Gastroesophageal sphincter (tissue), 4 donors: ENCODE measurements at regions not wholly inside any gene's neighbourhood (a gene's known extent, or its start where the extent isn't known, plus 50 kb on each side); places are given as distances from the start of the nearest gene placed in this dataset.

Experiments used
- ATAC-seq: fragments of 150-250 bp; one replicate; pipeline ENCODE4 v1.9.1; 2016; ENCODE audit warnings: mild to moderate bottlenecking, moderate library complexity
- H3K27ac ChIP-seq, 4 donors: fragments of 200-600 bp; sonication (generic) in 3 of 4; 1 replicate in 3 of 4; 2 replicates in 1 of 4; pipeline ENCODE4 v1.5.1; 2016 to 2019
- H3K27me3 ChIP-seq: fragments of 200-600 bp; sonication (generic); one replicate; pipeline ENCODE4 v1.5.1; 2019
- H3K36me3 ChIP-seq, 2 donors: fragments of 200-600 bp; sonication (generic); one replicate each; pipeline ENCODE4 v1.5.1; 2019; ENCODE audit warnings: control low read depth in 1 of 2
- H3K4me1 ChIP-seq, 3 donors: fragments of 200-600 bp; sonication (generic); 1 replicate in 2 of 3; 2 replicates in 1 of 3; pipeline ENCODE4 v1.5.1; 2016 to 2019; ENCODE audit warnings: control low read depth in 2 of 3
- H3K4me3 ChIP-seq, 2 donors: fragments of 200-600 bp; sonication (generic); one replicate each; pipeline ENCODE4 v1.5.1; 2019; ENCODE audit warnings: mild to moderate bottlenecking in 1 of 2, moderate library complexity in 1 of 2
- H3K9me3 ChIP-seq, 3 donors: fragments of 200-600 bp; sonication (generic); one replicate each; pipeline ENCODE4 v1.5.1; 2017 to 2019; ENCODE audit warnings: control low read depth in 2 of 3
- EP300 ChIP-seq: sonication (generic); formaldehyde crosslinking; IDR thresholded peaks from one replicate; pipeline ENCODE4 v1.6.1; 2017; ENCODE audit warnings: antibody characterized with exemption, mild to moderate bottlenecking
- POLR2A ChIP-seq, 2 donors: fragments of 450-650 bp; IDR thresholded peaks; one replicate each; pipeline ENCODE4 v1.6.1; 2017; ENCODE audit warnings: antibody characterized with exemption in 2 of 2, mild to moderate bottlenecking in 2 of 2, moderate library complexity in 1 of 2
- POLR2AphosphoS5 ChIP-seq: sonication (generic); formaldehyde crosslinking; IDR thresholded peaks from one replicate; pipeline ENCODE4 v1.6.1; 2017; ENCODE audit warnings: antibody characterized with exemption
- WGBS, 2 donors: methylation state at CpG; one replicate each; pipeline ENCODE4 v1.1.5; 2018; ENCODE audit warnings: low coverage in 1 of 2; 5-methylcytosine and 5-hydroxymethylcytosine counted together
- TF ChIP-seq, protein P1 (sequence below), 4 experiments: fragments of 200-600 bp in 2 of 4; fragments of 450-650 bp in 2 of 4; sonication (generic) in 1 of 4; IDR thresholded peaks; one replicate each; pipeline ENCODE4 v1.5.1; 2017 to 2019; ENCODE audit warnings: antibody characterized with exemption in 4 of 4, mild to moderate bottlenecking in 2 of 4, moderate library complexity in 2 of 4

DNA sequence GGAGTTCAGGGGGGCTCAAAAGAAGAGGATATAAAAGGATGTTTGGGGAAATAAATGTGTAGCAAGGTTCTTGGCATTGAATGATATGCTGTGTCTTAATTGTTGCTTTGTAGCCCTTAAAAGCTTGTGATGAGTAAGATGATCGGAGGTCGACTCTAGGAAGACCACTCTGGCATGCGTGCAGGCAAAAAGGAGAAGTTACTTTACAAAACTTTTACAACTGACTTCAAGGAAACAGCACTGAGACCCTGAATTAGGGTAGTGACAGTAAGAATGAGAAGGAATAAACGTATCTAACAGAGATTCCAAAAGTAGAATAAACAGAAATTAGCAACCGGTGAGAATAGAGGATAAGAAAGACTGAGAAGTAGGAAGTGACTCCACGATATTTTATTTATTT lies 228.7 kb upstream of the TANK start:
- no peaks in the 10 kb centered on the region for H3K36me3 ChIP-seq
- H3K4me1 ChIP-seq: peaks cover 0 to 19% (median 5%) of the 10 kb centered on the region in 3 donors
- TF ChIP-seq EP300 (no peak), POLR2AphosphoS5 (no peak)
- TF ChIP-seq, protein P1, sequence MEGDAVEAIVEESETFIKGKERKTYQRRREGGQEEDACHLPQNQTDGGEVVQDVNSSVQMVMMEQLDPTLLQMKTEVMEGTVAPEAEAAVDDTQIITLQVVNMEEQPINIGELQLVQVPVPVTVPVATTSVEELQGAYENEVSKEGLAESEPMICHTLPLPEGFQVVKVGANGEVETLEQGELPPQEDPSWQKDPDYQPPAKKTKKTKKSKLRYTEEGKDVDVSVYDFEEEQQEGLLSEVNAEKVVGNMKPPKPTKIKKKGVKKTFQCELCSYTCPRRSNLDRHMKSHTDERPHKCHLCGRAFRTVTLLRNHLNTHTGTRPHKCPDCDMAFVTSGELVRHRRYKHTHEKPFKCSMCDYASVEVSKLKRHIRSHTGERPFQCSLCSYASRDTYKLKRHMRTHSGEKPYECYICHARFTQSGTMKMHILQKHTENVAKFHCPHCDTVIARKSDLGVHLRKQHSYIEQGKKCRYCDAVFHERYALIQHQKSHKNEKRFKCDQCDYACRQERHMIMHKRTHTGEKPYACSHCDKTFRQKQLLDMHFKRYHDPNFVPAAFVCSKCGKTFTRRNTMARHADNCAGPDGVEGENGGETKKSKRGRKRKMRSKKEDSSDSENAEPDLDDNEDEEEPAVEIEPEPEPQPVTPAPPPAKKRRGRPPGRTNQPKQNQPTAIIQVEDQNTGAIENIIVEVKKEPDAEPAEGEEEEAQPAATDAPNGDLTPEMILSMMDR (IDR thresholded peaks at IDR 0.05): no peak
- H3K27ac ChIP-seq: no peak overlapping the region
- 70 to 74% methylated on average over 6 of the region's 6 CpGs for WGBS, 2 donors
- no peaks in the 10 kb centered on the region for H3K27me3 ChIP-seq
- no peak for ATAC-seq
- no peaks in the 10 kb centered on the region for H3K9me3 ChIP-seq
- H3K4me3 ChIP-seq: no peak overlapping the region

DNA sequence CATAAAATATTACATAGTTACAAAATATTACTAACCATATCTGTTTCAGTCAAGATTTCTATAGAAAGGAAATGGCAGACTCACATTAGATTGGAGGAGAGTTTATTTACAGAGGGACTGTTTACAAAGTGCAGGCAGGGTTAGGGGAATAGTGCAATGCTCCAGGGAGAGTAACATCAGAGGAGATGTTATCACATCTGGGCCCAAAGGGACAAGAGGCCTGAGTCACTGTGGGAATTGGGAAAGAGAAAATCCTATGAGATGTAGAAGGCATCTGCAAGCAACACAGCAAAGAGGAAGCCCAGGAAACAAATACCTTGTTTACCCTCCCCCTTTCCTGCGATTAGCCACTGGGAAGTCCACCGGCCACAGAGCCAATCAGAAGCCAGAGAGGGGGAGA lies 227.3 kb upstream of the TANK start:
- ATAC-seq: peak; percentile 28
- no peaks in the 10 kb centered on the region for H3K9me3 ChIP-seq
- no peak for TF ChIP-seq EP300
- TF ChIP-seq, protein P1 (IDR thresholded peaks at IDR 0.05): no peak
- TF ChIP-seq POLR2AphosphoS5: no peak
- no peak for TF ChIP-seq POLR2A (IDR thresholded peaks at IDR 0.05)
- 67 to 93% methylated on average over 1 to 2 of the region's 2 CpGs for WGBS, 2 donors
- H3K4me1 ChIP-seq: peaks cover 0 to 19% (median 5%) of the 10 kb centered on the region in 3 donors
- H3K27me3 ChIP-seq: no peaks in the 10 kb centered on the region
- no peak overlapping the region for H3K4me3 ChIP-seq
- H3K36me3 ChIP-seq: no peaks in the 10 kb centered on the region
- H3K27ac ChIP-seq: no peak overlapping the region

DNA sequence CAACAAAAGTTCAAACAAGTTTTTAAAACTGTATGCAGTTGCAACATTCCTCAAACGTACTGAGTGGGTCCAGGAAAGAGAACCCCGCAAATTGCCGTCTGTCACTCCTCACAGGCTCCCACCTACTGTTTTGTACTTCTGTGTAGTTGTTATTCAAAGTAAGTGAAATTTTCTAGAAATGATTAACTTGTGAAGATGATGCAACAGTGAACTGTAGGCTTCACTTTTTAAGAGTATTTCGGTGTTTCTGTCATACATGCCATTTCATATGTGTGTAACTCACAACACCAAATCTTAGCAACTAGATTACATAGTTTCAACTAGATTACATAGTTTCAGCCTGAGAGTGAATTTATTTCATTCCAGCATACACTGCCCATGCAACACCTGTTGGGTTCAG lies 226.0 kb upstream of the TANK start:
- TF ChIP-seq EP300 (no peak), POLR2A (IDR thresholded peaks at IDR 0.05) (no peak), POLR2AphosphoS5 (no peak)
- TF ChIP-seq, protein P1 (IDR thresholded peaks at IDR 0.05): no peak
- H3K4me1 ChIP-seq: peaks cover 0 to 6% (median 0%) of the 10 kb centered on the region in 3 donors
- no peaks in the 10 kb centered on the region for H3K9me3 ChIP-seq
- no peaks in the 10 kb centered on the region for H3K36me3 ChIP-seq
- no peak overlapping the region for H3K27ac ChIP-seq
- ATAC-seq: no peak
- no peaks in the 10 kb centered on the region for H3K27me3 ChIP-seq
- WGBS, 2 donors: 86% methylated on average over 4 of the region's 4 CpGs
- no peak overlapping the region for H3K4me3 ChIP-seq

DNA sequence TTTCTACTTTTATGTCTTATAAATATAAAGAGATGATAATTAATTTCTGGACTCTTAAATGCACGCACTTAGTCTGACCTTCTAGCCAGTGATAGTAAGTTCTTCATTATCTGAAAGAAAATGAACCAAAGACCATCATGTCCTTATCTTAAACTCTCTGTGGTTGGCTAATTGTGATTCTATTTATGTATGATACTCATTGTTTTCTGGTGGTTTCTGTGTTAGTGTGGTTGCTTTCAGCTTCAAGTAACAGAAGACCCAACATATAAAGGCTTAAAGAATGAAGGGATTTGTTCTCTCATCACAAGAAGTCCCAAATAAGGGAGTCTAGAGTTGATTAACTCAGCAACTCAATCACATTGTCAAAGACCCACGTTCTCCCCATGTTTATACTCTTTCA lies 225.2 kb upstream of the TANK start:
- H3K4me3 ChIP-seq: no peak overlapping the region
- H3K36me3 ChIP-seq: no peaks in the 10 kb centered on the region
- 49 to 71% methylated on average over 2 of the region's 2 CpGs for WGBS, 2 donors
- no peak for ATAC-seq
- no peaks in the 10 kb centered on the region for H3K4me1 ChIP-seq
- H3K9me3 ChIP-seq: no peaks in the 10 kb centered on the region
- no peaks in the 10 kb centered on the region for H3K27me3 ChIP-seq
- H3K27ac ChIP-seq: no peak overlapping the region
- TF ChIP-seq, protein P1 (IDR thresholded peaks at IDR 0.05): no peak
- TF ChIP-seq POLR2AphosphoS5 (no peak), POLR2A (IDR thresholded peaks at IDR 0.05) (no peak), EP300 (no peak)

DNA sequence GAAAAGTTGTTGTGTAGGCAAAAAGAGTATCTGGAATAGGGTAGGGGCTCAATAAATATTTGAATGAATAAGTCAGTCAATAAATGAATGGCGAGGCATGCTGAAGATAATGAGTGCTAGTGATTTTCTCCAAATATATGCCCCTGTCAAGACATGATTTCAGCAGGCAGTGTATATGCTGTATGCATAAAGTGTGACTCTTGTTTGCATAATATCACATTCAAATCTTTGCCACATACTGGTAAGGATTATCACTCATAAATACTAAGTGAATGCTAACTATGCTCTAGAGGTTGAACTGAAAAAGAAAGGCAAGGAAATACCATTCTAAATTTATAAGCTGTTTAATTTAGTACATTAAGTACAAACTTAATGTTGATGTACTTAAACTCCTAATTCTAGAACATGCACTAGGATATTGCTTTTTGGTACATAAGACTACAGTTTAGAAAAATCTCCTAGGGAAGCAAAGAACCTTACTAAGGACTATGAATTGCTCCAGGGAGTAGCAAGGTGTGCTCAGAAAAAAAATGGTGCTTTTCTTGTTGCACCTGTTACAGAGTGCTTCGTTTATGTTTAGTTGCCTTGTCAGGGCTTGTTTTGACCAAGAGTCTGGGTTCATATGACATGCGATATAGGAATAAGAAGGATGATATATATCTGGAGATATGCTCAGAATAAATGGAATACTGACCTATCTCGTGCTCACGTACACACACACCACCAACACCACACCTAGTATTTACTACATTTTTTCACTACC lies 224.0 kb upstream of the TANK start:
- H3K36me3 ChIP-seq: no peaks in the 10 kb centered on the region
- TF ChIP-seq POLR2A (IDR thresholded peaks at IDR 0.05) (no peak), EP300 (no peak), POLR2AphosphoS5 (no peak)
- TF ChIP-seq, protein P1 (IDR thresholded peaks at IDR 0.05): no peak
- no peak for ATAC-seq
- peaks cover 0 to 9% (median 2%) of the 10 kb centered on the region in 3 donors for H3K4me1 ChIP-seq
- no peaks in the 10 kb centered on the region for H3K9me3 ChIP-seq
- WGBS, 2 donors: 90 to 98% methylated on average over 5 of the region's 5 CpGs
- no peak overlapping the region for H3K4me3 ChIP-seq
- H3K27ac ChIP-seq: no peak overlapping the region
- H3K27me3 ChIP-seq: no peaks in the 10 kb centered on the region
